ENCODE measurements at regions not wholly inside any gene's neighbourhood (a gene's known extent, or its start where the extent isn't known, plus 50 kb on each side); places are given as distances from the start of the nearest gene placed in this dataset.

GRCh38 chr10:111599943-111600342 is 523.1 kb downstream of the ADRA2A start:
- no peaks in the 10 kb centered on the region for H3K9me3 ChIP-seq (replicated peaks; ENCODE audit: control insufficient read depth, insufficient read depth, low read length)
- ChIA-PET POLR2A (no interaction called here), CTCF (no interaction called here)
- no peaks in the 10 kb centered on the region for H3K79me2 ChIP-seq (ENCODE audit: control insufficient read depth, insufficient read depth, low read length)
- H3K4me3 ChIP-seq (replicated peaks in 1 of 3; ENCODE audit: insufficient read depth in 1 of 3, low read depth in 1 of 3, low read length in 3 of 3): no peak overlapping the region
- DNase-seq (ENCODE audit: low read depth, low spot score): no peak
- H2AFZ ChIP-seq (ENCODE audit: low read depth, low read length): no peak overlapping the region
- no peak overlapping the region for H3K27ac ChIP-seq (ENCODE audit: insufficient read depth, low read depth, low read length)
- no TSS peak for BruUV-seq (replicated peaks)
- intact Hi-C loops (cut with micrococcal nuclease): no loop called here
- no peaks in the 10 kb centered on the region for H3K27me3 ChIP-seq (ENCODE audit: control insufficient read depth in 2 of 2, insufficient read depth in 2 of 2, low read length in 2 of 2)
- H3K36me3 ChIP-seq (ENCODE audit: control insufficient read depth in 2 of 2, extremely low read depth in 1 of 2, insufficient read depth in 2 of 2, low read length in 2 of 2): no peaks in the 10 kb centered on the region
- FAIRE-seq: no peak
- H3K4me2 ChIP-seq (ENCODE audit: insufficient read depth, low read length): no peak overlapping the region
- no peaks in the 10 kb centered on the region for H3K4me1 ChIP-seq (ENCODE audit: control insufficient read depth, extremely low read depth, insufficient read depth, low read length)
- TF ChIP-seq MAX (IDR thresholded peaks at IDR 0.05; ENCODE audit: insufficient read depth, insufficient read length) (no peak), EZH2 (IDR thresholded peaks at IDR 0.05; ENCODE audit: borderline replicate concordance, low read depth, low read length, severe bottlenecking) (no peak), GATA2 (IDR thresholded peaks at IDR 0.05; ENCODE audit: insufficient read depth, insufficient read length, low read depth, low read length) (no peak), POLR2AphosphoS5 (IDR thresholded peaks at IDR 0.05; ENCODE audit: insufficient read depth, low read depth, low read length) (no peak), MYC (IDR thresholded peaks at IDR 0.05; ENCODE audit: low read depth, low read length) (no peak), JUN (IDR thresholded peaks at IDR 0.05; ENCODE audit: borderline replicate concordance, insufficient read depth, insufficient read length, low read depth) (no peak)
- dilution Hi-C loops (cut with MboI; ENCODE audit: extremely low pct_ligation_motif_present, low sequenced_read_pairs): no loop called here
- H3K9ac ChIP-seq (replicated peaks; ENCODE audit: extremely low read depth, insufficient read depth, low read length): no peak overlapping the region
- H3K9me1 ChIP-seq (replicated peaks; ENCODE audit: control insufficient read depth, extremely low read depth, insufficient read depth, low read length): no peaks in the 10 kb centered on the region
- no peaks in the 10 kb centered on the region for H4K20me1 ChIP-seq (replicated peaks; ENCODE audit: control insufficient read depth, extremely low read depth, insufficient read depth, low read length)

- Histone ChIP-seq H3K27me3 (ENCODE audit: control insufficient read depth in 2 of 2, insufficient read depth in 2 of 2, low read length in 2 of 2) (no peaks in the 10 kb centered on the region), H3K27ac (ENCODE audit: insufficient read depth, low read depth, low read length) (no peak overlapping the region), H3K9me3 (replicated peaks; ENCODE audit: control insufficient read depth, insufficient read depth, low read length) (no peaks in the 10 kb centered on the region), H3K79me2 (ENCODE audit: control insufficient read depth, insufficient read depth, low read length) (no peaks in the 10 kb centered on the region), H3K9me1 (replicated peaks; ENCODE audit: control insufficient read depth, extremely low read depth, insufficient read depth, low read length) (no peaks in the 10 kb centered on the region), H2AFZ (ENCODE audit: low read depth, low read length) (no peak overlapping the region), H3K4me2 (ENCODE audit: insufficient read depth, low read length) (no peak overlapping the region), H4K20me1 (replicated peaks; ENCODE audit: control insufficient read depth, extremely low read depth, insufficient read depth, low read length) (no peaks in the 10 kb centered on the region), H3K36me3 (ENCODE audit: control insufficient read depth in 2 of 2, extremely low read depth in 1 of 2, insufficient read depth in 2 of 2, low read length in 2 of 2) (no peaks in the 10 kb centered on the region), H3K9ac (replicated peaks; ENCODE audit: extremely low read depth, insufficient read depth, low read length) (no peak overlapping the region), H3K4me3 (replicated peaks in 1 of 3; ENCODE audit: insufficient read depth in 1 of 3, low read depth in 1 of 3, low read length in 3 of 3) (no peak overlapping the region), H3K4me1 (ENCODE audit: control insufficient read depth, extremely low read depth, insufficient read depth, low read length) (no peaks in the 10 kb centered on the region)
- intact Hi-C loops (cut with micrococcal nuclease): no loop called here
- ChIA-PET POLR2A (no interaction called here), CTCF (no interaction called here)
- TF ChIP-seq FOS (IDR thresholded peaks at IDR 0.05; ENCODE audit: borderline replicate concordance, insufficient read depth, low read length) (no peak), POLR2A (IDR thresholded peaks at IDR 0.05; ENCODE audit: low read depth, low read length) (no peak), JUN (IDR thresholded peaks at IDR 0.05; ENCODE audit: borderline replicate concordance, insufficient read depth, insufficient read length, low read depth) (no peak), EZH2 (IDR thresholded peaks at IDR 0.05; ENCODE audit: borderline replicate concordance, low read depth, low read length, severe bottlenecking) (no peak), MYC (IDR thresholded peaks at IDR 0.05; ENCODE audit: low read depth, low read length) (no peak), GATA2 (IDR thresholded peaks at IDR 0.05; ENCODE audit: insufficient read depth, insufficient read length, low read depth, low read length) (no peak), MAX (IDR thresholded peaks at IDR 0.05; ENCODE audit: insufficient read depth, insufficient read length) (no peak), POLR2AphosphoS5 (IDR thresholded peaks at IDR 0.05; ENCODE audit: insufficient read depth, low read depth, low read length) (no peak)
- TF ChIP-seq, protein P1, sequence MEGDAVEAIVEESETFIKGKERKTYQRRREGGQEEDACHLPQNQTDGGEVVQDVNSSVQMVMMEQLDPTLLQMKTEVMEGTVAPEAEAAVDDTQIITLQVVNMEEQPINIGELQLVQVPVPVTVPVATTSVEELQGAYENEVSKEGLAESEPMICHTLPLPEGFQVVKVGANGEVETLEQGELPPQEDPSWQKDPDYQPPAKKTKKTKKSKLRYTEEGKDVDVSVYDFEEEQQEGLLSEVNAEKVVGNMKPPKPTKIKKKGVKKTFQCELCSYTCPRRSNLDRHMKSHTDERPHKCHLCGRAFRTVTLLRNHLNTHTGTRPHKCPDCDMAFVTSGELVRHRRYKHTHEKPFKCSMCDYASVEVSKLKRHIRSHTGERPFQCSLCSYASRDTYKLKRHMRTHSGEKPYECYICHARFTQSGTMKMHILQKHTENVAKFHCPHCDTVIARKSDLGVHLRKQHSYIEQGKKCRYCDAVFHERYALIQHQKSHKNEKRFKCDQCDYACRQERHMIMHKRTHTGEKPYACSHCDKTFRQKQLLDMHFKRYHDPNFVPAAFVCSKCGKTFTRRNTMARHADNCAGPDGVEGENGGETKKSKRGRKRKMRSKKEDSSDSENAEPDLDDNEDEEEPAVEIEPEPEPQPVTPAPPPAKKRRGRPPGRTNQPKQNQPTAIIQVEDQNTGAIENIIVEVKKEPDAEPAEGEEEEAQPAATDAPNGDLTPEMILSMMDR (IDR thresholded peaks at IDR 0.05; ENCODE audit: extremely low read depth in 1 of 2, insufficient read depth in 1 of 2, low read depth in 1 of 2, low read length in 2 of 2): no peak
- DNase-seq (ENCODE audit: low read depth, low spot score) (no peak), FAIRE-seq (no peak)
- dilution Hi-C loops (cut with MboI; ENCODE audit: extremely low pct_ligation_motif_present, low sequenced_read_pairs): no loop called here
- no TSS peak for BruUV-seq (replicated peaks)
Observed at GRCh38 chr10:111600772-111601171, 523.9 kb downstream of the ADRA2A start.

Data from endothelial cell of umbilical vein (primary cell).